ENCODE measurements at regions not wholly inside any gene's neighbourhood (a gene's known extent, or its start where the extent isn't known, plus 50 kb on each side); places are given as distances from the start of the nearest gene placed in this dataset.

DNA sequence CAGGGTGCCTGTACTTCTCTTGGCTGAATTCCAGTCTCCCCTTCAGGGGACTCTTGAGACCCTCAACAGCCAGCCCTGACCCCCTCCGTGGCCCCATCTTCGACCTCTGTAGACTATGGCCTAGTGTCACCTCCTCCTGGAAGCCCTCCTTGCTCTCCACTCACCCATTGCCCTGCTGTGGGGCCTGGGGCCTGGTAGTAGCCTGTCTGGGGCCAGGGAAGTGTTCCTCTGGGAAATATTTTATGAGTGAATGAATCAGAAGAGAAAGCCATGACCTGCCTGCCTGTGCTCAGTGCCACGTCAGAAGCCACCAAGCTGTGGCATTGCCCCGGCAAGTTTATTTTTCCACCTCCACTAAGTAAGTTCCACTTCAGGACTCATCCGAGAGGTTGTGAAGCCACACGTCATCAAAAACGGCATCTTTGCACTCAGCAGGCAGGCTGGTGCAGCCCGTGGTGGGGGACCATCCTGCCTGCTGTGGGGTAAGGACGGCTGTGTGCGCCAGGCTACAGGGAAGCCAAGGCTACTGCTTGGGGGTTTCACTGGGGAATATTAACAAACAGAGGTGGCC is 59.6 kb upstream of the PPARA start:
- no peak for DNase-seq (ENCODE audit: low read depth)

DNA sequence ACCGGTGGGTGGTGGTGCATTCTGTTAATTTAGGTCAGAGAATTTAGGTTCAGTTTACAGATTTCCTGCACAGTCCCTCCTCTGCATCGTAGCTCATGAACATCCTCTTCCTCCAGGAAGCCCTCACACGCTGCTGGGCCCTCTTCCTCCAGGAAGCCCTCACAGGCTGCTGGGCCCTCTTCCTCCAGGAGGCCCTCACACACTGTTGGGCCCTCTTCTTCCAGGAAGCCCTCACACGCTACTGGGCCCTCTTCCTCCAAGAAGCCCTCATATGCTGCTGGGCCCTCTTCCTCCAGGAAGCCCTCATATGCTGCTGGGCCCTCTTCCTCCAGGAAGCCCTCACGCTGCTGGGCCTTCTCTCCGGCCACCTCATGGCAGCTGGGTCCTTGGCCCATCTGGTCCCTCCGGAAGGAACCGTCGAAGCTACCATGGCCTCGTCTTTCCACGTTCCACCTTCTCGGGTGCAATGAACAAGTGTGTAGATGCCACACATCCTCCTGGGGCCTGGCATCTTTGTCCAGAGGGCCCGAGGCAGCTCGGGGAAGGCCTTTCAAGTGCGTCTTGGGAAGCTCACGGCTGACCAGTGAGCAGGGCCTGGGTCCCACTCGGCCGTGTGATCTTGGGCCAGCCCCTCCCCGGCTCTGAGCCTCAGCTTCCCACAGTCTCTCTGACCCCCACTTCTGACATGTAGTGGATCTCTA is 58.9 kb upstream of the PPARA start:
- no peak for DNase-seq (ENCODE audit: low read depth)

DNA sequence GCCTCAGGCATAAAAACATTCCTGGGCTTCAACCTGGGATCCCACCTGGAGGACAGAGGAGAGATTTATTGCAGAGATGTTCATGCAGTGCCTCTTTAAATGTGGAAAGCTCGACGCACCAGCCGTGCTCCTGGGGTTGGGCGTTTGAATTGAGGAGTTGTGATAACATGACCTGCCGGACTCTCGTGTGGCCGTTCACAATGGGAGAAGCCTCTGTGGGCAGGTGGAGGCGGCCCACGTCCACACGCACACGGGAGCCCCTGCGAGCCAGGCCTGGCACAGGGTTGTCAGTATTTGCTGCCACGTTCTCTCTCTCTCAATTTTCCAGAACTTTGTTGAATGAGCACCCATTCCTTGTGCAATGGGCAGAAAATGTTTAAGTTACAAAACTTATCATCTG is 58.3 kb upstream of the PPARA start:
- no peak for DNase-seq (ENCODE audit: low read depth)

DNA sequence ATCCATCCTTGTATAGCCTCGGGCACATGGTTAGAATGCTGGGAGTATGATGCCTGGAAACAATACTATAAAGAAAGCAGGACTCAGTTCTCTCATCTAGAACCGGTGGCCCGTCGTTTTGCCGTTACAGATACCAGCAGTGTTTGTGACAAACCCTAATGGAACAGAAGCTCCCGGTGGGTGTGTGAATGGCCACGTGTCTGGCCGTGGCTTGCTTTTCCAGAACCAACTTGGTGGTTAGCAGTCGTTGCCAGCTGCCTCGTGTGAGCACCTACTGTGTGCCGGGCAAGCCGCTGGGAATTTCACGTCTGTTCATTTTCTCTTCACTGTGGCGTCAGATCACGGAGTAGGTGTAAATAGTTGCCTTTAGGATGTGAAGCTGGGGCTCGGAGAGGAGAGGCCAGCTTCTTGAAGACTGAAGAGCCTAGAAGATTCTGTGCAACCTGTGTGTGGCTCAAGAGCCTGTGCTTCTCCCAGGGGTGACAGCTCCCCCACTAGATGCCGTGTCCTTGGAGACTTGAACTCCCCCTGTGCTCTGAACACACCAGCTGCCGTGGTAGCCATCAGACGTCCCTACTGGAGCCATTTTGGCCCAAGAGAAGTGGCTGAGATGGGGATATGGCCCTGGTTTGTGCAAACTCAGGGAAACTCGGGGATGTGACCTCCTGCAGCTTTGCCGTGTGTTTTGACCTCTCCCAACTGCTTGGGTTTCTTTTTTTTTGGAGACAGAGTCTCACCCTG is 57.5 kb upstream of the PPARA start:
- no peak for DNase-seq (ENCODE audit: low read depth)

DNA sequence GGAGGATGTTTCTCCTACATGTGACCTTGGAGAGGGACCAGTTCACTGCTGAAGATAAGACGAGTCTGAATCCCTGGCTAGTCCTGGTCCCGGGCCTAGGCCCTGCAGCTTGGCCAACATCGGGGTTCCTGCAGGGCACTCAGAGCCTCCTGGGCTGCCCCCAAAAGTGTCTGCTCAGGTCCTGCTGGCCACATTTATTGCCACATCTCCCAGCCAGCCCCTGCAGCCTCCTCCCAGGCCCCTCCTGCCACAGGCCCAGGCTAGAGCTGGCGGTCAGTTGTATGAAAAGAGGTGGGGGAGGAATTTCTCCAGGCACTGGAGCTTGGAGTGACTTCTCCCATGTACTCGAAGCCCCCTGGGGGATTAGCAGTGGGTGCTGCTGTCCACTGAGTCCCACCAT is 56.5 kb upstream of the PPARA start:
- DNase-seq (ENCODE audit: low read depth), result no peak

DNA sequence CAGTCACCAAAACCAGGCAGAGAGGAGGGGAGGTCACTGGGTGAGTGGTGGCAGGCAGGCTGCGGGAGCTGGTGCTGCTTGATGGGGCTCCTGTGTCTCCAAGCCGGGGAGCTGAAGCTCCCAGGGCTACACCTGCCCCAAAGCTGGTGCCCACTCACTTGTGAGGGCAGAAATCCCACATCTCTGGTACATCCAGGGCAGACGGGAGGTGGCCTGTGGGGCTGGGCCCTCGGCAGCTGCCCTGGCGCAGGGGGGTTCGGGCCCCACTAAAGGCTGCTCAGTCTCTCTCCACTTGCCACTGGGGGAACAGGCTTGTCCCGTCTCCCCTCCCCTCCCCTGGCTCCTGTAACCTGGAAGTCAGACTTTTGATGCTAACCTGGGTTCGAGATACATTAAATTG is 55.6 kb upstream of the PPARA start:
- DNase-seq (ENCODE audit: low read depth), result no peak

DNA sequence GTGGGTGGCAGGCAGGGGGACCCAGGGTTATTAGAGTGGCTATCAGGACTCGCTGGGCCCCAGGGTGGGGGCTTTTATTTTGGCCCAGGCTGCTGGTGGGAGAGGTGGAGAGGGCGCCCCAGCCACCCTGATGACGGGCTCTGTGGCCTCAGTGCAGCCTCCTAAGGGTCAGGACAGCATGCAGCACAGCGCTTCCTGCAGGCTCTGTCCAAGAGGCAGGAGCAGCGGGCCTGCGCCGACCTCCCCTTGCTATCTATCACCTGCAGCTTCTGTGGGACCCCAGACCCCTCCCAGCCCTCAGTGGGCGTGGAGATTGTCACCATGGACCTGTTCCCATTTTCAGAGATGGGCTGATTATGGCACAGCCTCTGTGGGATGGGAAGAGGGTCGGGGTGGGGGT is 54.3 kb upstream of the PPARA start:
- no peak for DNase-seq (ENCODE audit: low read depth)

DNA sequence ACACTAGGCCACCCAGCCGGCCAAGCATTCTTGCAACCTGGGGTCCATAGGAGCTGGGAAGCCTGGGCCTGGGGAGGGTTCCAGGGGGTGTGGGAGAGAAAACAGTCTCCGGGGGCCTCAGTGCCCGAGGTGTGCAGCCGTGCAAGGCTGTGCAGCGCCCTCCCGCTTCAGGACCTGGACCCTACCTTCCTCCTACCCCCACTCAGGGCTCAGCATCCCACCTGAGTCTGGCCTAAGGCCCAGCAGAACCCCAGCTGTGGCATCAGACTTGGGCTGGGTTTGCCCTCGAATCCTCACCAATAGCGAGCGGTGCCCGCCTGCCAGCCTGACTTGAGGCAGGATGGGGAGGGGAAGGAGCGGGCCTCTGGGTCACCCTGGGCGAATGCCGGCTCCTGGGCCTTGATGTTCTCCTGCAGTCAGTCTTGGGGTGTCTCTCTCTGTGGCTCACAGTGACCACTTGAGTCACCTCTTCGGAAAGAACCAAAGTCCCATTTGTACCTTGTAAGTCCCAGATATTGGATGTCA is 53.6 kb upstream of the PPARA start:
- DNase-seq (ENCODE audit: low read depth), result no peak

DNA sequence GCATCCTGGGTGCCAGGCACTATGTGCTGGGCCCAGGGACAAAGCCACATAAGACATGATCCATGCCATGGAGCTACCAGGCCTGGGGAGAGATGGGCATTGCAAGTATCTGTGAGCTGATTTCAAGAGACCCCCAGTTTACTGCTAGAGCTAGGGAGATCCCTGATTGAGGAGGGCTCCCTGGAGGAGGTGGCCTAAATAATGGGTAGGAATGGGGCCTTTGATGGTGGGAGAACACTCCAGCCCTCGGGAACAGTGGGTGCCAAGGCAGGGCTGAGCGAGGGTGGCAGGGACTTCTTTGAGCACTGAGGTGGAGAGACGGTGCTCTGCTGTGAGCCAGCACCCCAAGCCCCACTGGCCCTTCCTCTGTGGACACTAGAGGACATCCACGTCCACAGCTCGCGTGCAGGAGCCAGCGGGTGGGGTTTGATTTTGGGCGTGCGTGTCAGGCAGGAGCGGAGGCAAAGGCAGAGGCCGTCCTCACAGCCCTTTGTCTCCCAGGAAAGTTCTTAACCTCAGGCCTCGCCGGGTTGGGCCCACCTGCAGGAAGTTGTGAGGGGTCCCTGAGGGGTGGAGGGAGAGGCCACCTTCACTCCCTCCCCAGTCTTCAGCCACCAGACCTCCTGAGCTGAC is 52.9 kb upstream of the PPARA start:
- DNase-seq (ENCODE audit: low read depth), result no peak

DNA sequence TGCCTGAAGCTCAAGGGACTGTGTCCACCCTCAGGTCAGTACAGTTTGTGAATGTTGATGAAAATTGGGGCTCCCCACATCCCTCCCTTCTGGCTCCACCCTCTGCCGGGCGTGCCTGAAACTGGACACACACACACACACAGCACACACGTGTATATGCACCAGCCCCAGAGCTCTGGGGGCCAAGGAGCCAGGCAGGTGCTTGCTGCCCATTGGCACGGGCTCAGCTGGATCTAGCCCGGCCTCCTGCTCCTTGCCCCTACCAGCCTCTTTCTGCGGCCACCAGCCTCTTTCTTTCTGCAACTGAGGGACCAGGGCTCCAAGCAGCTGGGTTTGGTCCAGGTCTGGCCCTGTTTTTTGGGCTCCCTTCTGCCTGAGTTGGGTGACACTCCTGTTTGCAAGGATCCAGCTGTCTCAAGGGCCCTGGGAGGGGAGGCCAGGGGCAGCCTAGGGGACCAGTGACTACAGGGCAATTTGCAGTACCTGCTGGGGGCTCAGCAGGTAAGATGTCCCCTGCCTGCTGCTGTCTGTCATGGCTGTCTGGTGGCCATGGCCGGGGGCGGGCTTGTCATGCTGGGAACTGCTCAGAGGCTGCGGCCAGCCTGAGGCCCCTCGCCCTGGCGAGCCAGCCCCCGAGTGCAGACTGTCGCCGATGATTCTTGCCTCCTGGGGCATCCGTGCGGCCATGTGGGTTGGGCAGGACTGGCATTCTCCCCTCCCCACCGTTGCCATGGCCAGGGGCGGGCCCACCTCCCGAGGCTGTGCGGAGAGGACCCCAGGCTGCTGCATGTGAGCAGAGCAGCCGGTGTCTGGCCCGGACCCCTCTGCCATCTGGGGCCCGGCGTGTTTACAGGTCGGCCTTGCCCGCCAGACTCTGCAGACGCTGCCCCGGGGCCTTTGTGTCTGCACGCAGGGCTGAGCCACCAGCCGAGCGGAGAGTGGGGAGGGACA is 51.5 kb upstream of the PPARA start:
- no peak for DNase-seq (ENCODE audit: low read depth)

DNA sequence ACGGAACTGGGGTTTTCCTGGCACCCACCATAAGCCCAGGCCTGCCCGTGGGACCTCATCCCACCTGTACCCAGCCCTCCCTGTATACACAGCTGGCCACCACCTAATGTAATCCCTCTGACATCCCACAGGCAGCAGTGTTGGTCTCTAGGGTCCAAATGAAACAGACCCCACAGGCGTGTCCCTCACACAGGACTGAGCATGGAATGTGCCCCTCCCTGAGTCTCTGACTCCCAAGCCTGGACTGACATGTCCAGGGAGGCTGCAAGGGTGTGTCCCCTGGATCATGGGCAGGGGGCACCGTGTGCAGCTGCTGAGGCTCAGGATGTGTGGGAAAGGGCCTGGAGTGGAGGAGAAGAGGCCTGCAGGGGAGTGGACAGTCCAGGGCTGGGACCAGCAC is 50.6 kb upstream of the PPARA start:
- DNase-seq (ENCODE audit: low read depth), result no peak

DNA sequence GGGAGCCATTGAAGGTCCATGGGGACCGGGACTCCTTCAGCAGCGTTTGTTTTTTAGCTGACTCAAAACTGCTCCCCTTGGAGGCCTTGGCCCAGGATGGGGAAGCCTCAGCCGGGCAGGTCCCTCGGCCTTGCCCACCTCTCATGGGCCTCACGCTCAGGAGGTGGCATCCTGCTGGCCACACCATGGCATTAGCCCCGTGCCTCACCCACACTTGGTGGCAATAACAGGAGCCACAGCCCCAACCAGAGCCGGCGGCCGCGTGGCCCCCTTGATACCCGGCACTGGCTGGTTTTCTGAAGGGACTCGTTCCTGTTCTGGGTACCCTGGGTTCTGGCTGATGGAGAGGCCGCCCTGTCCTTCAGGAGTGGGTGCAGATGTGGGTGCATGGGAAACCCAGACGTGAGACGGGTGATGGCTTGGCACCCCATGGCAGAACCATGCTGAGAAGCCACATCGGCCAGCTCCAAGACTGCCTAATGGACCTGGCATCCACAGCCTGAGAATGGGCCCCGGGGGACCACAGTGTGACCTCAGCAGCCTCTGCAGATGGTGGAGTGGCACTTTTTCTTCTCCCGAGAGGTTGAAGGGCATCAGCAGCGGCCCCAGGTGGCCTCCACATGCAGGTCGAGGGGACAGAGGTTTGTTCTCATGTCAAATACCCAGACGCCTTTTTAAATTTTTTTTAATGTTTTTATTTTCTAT is 49.8 kb upstream of the PPARA start:
- DNase-seq (ENCODE audit: low read depth), result no peak
